CD4-positive, alpha-beta T cell (primary cell): ENCODE measurements at regions not wholly inside any gene's neighbourhood (a gene's known extent, or its start where the extent isn't known, plus 50 kb on each side); places are given as distances from the start of the nearest gene placed in this dataset.

ENCODE experiments used
- ATAC-seq: fragments of 200-7000 bp; cut with Tn5 transposase; one replicate; pipeline ENCODE4 v1.10.0; 2022; ENCODE audit warnings: mild to moderate bottlenecking; ENCODE audit not compliant: poor library complexity
- CTCF ChIA-PET: fragments of 350-600 bp; sonication (Branson Sonifier 250); formaldehyde crosslinking; loops from one replicate; lab custom pipeline; 2021; ENCODE audit warnings: antibody characterized with exemption, inconsistent platforms; lab: Charles Lee
- POLR2A ChIA-PET: fragments of 350-600 bp; sonication (Branson Sonifier 250); formaldehyde crosslinking; loops from one replicate; lab custom pipeline; 2021; ENCODE audit warnings: antibody characterized with exemption, inconsistent platforms; lab: Charles Lee
- DNase-seq, 14 experiments: peaks; one replicate each; pipeline ENCODE4 v3.0.0-alpha.2; 2013 to 2020; ENCODE audit warnings: mixed read lengths in 2 of 14
- H3K27ac ChIP-seq, 2 donors: one replicate each; pipeline versions ENCODE4 v1.5.1 to v1.7.0; 2013; ENCODE audit warnings: low read length in 2 of 2, low read depth in 1 of 2, mild to moderate bottlenecking in 1 of 2
- H3K27me3 ChIP-seq, 2 experiments: 1 replicate in 1 of 2; 2 replicates in 1 of 2; pipeline versions ENCODE4 v1.6.1 to v1.7.0; 2013; ENCODE audit warnings: low read length in 2 of 2, control low read depth in 1 of 2, mild to moderate bottlenecking in 1 of 2, moderate library complexity in 1 of 2; ENCODE audit not compliant: insufficient read depth in 2 of 2, control insufficient read depth in 1 of 2
- H3K36me3 ChIP-seq: one replicate; pipeline ENCODE4 v1.6.1; 2013; ENCODE audit warnings: low read length, control low read depth; ENCODE audit not compliant: insufficient read depth
- H3K4me1 ChIP-seq: one replicate; pipeline ENCODE4 v1.6.1; 2013; ENCODE audit warnings: low read length, control low read depth; ENCODE audit not compliant: insufficient read depth
- H3K4me3 ChIP-seq: one replicate; pipeline ENCODE4 v1.5.1; 2013; ENCODE audit warnings: mild to moderate bottlenecking, low read length, moderate library complexity
- H3K9me3 ChIP-seq, 2 experiments: 1 replicate in 1 of 2; 2 replicates in 1 of 2; pipeline versions ENCODE4 v1.6.1 to v1.7.0; 2013; ENCODE audit warnings: low read length in 2 of 2, mild to moderate bottlenecking in 2 of 2, control low read depth in 1 of 2, moderate library complexity in 1 of 2; ENCODE audit not compliant: control insufficient read depth in 1 of 2, insufficient read depth in 1 of 2
- H3K27ac Mint-ChIP-seq: one replicate; pipeline ENCODE4 v1.8.0; 2020; ENCODE audit warnings: mixed read lengths
- H3K27me3 Mint-ChIP-seq: one replicate; pipeline ENCODE4 v1.8.0; 2021; ENCODE audit warnings: mixed read lengths
- H3K36me3 Mint-ChIP-seq: one replicate; pipeline ENCODE4 v1.8.0; 2021; ENCODE audit warnings: low read depth, mixed read lengths
- H3K4me1 Mint-ChIP-seq: one replicate; pipeline ENCODE4 v1.8.0; 2021; ENCODE audit warnings: low read depth, mixed read lengths
- H3K4me3 Mint-ChIP-seq: one replicate; pipeline ENCODE4 v1.8.0; 2020; ENCODE audit warnings: mild to moderate bottlenecking, mixed read lengths
- H3K9me3 Mint-ChIP-seq: one replicate; pipeline ENCODE4 v1.8.0; 2020; ENCODE audit warnings: mixed read lengths
- intact Hi-C, 2 experiments: fragments of 100-400 bp; cut with DNase I in 1 of 2; cut with micrococcal nuclease in 1 of 2; formaldehyde crosslinking; loops; one replicate each; pipeline versions ENCODE4 v1.15.1 to v1.9.0; 2023 to 2025; cut with DNase I, micrococcal nuclease
- TF ChIP-seq, protein P1 (sequence below): fragments of 200-600 bp; IDR thresholded peaks from one replicate; pipeline ENCODE4 v1.8.0; 2022; ENCODE audit warnings: antibody characterized with exemption, mild to moderate bottlenecking

GRCh38 chr11:130738611-130739010 lies 177.7 kb downstream of the SNX19 start:
- H3K9me3 Mint-ChIP-seq, result peaks cover 23% of the 10 kb centered on the region

DNA sequence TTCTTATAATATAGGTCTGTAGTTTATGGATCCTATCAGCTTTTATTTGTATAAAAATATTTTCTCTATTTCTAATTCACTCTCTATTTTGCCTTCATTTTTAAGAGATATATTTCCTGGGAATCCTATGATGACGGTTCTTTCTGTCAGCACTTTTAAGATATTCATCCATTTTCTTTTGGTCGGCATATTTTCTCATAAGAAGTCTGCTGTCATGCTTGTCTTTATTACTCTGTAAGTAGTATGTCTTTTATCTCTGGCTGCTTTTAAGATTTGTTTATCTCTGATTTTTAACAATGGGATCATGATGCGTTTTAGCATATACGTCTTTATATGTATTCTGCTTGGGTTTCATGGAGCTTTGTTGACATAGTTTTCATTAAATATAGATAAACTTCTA lies 175.5 kb downstream of the SNX19 start:
- no peak overlapping the region for H3K4me3 Mint-ChIP-seq
- ATAC-seq (no peak), DNase-seq (no peak)
- Histone ChIP-seq H3K36me3 (no peaks in the 10 kb centered on the region), H3K27me3 (no peaks in the 10 kb centered on the region), H3K4me3 (no peak overlapping the region), H3K4me1 (no peaks in the 10 kb centered on the region), H3K27ac (no peak overlapping the region), H3K9me3 (peaks cover 0 to 3% of the 10 kb centered on the region in 2 experiments)
- ChIA-PET POLR2A (no interaction called here), CTCF (no interaction called here)
- peaks cover 18% of the 10 kb centered on the region for H3K9me3 Mint-ChIP-seq
- no peaks in the 10 kb centered on the region for H3K4me1 Mint-ChIP-seq
- H3K27me3 Mint-ChIP-seq, result no peaks in the 10 kb centered on the region
- intact Hi-C loops, result no loop called here
- TF ChIP-seq, protein P1, sequence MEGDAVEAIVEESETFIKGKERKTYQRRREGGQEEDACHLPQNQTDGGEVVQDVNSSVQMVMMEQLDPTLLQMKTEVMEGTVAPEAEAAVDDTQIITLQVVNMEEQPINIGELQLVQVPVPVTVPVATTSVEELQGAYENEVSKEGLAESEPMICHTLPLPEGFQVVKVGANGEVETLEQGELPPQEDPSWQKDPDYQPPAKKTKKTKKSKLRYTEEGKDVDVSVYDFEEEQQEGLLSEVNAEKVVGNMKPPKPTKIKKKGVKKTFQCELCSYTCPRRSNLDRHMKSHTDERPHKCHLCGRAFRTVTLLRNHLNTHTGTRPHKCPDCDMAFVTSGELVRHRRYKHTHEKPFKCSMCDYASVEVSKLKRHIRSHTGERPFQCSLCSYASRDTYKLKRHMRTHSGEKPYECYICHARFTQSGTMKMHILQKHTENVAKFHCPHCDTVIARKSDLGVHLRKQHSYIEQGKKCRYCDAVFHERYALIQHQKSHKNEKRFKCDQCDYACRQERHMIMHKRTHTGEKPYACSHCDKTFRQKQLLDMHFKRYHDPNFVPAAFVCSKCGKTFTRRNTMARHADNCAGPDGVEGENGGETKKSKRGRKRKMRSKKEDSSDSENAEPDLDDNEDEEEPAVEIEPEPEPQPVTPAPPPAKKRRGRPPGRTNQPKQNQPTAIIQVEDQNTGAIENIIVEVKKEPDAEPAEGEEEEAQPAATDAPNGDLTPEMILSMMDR, result no peak
- H3K36me3 Mint-ChIP-seq, result no peaks in the 10 kb centered on the region
- no peak overlapping the region for H3K27ac Mint-ChIP-seq

More at GRCh38 chr11:130738611-130739010, 177.7 kb downstream of the SNX19 start:
- intact Hi-C loops, result no loop called here
- H3K27me3 Mint-ChIP-seq, result no peaks in the 10 kb centered on the region
- POLR2A ChIA-PET, result no interaction called here
- Histone ChIP-seq H3K27ac (no peak overlapping the region), H3K4me3 (no peak overlapping the region), H3K27me3 (no peaks in the 10 kb centered on the region), H3K9me3 (peaks cover 0 to 7% of the 10 kb centered on the region in 2 experiments), H3K4me1 (no peaks in the 10 kb centered on the region), H3K36me3 (no peaks in the 10 kb centered on the region)
- ATAC-seq, result no peak
- H3K4me1 Mint-ChIP-seq, result no peaks in the 10 kb centered on the region
- TF ChIP-seq, protein P1, result no peak
- CTCF ChIA-PET, result no interaction called here
- no peak overlapping the region for H3K4me3 Mint-ChIP-seq
- H3K27ac Mint-ChIP-seq, result no peak overlapping the region
- no peaks in the 10 kb centered on the region for H3K36me3 Mint-ChIP-seq
- DNase-seq, result no peak

GRCh38 chr11:130744794-130745193 lies 171.5 kb downstream of the SNX19 start:
- Histone ChIP-seq H3K36me3 (no peaks in the 10 kb centered on the region), H3K9me3 (no peaks in the 10 kb centered on the region), H3K4me1 (no peaks in the 10 kb centered on the region), H3K27me3 (no peaks in the 10 kb centered on the region), H3K4me3 (no peak overlapping the region), H3K27ac (no peak overlapping the region)
- peaks cover 12% of the 10 kb centered on the region for H3K9me3 Mint-ChIP-seq
- CTCF ChIA-PET, result no interaction called here
- H3K4me3 Mint-ChIP-seq, result no peak overlapping the region
- no peaks in the 10 kb centered on the region for H3K4me1 Mint-ChIP-seq
- no peak for ATAC-seq
- intact Hi-C loops, result no loop called here
- POLR2A ChIA-PET, result no interaction called here
- no peaks in the 10 kb centered on the region for H3K36me3 Mint-ChIP-seq
- no peak for DNase-seq
- peaks cover 28% of the 10 kb centered on the region for H3K27me3 Mint-ChIP-seq
- TF ChIP-seq, protein P1, result no peak
- H3K27ac Mint-ChIP-seq, result no peak overlapping the region
